Gastrocnemius medialis (tissue), 4 donors: ENCODE measurements at regions not wholly inside any gene's neighbourhood (a gene's known extent, or its start where the extent isn't known, plus 50 kb on each side); places are given as distances from the start of the nearest gene placed in this dataset.

ENCODE experiments used
- CTCF ChIP-seq, 5 experiments: fragments of 450-650 bp in 3 of 5; fragments of 200-600 bp in 2 of 5; sonication (generic) in 2 of 5; IDR thresholded peaks in 4 of 5; conservative IDR thresholded peaks in 1 of 5; 1 replicate in 4 of 5; 2 replicates in 1 of 5; pipeline ENCODE4 v1.5.1; 2016 to 2019; ENCODE audit warnings: antibody characterized with exemption in 5 of 5, mild to moderate bottlenecking in 3 of 5, moderate library complexity in 3 of 5
- POLR2A ChIP-seq, 2 donors: fragments of 450-650 bp; IDR thresholded peaks; one replicate each; pipeline ENCODE4 v1.6.1; 2017; ENCODE audit warnings: antibody characterized with exemption in 2 of 2, mild to moderate bottlenecking in 2 of 2, moderate library complexity in 2 of 2

GRCh38 chr7:112572669-112573301 is 92.0 kb downstream of the LSMEM1 start:
- TF ChIP-seq POLR2A (IDR thresholded peaks at IDR 0.05) = no peak
- TF ChIP-seq CTCF (IDR thresholded peaks at IDR 0.05 in 4 of 5, conservative IDR thresholded peaks at IDR 0.05 in 1 of 5) = no peak
